H9 (cell line): ENCODE measurements at regions not wholly inside any gene's neighbourhood (a gene's known extent, or its start where the extent isn't known, plus 50 kb on each side); places are given as distances from the start of the nearest gene placed in this dataset.

ENCODE experiments used
- DNase-seq: peaks from one replicate; pipeline ENCODE4 v3.0.0-alpha.2; 2017
- H2AFZ ChIP-seq: one replicate; pipeline ENCODE4 v1.6.1; 2013; ENCODE audit warnings: mild to moderate bottlenecking, low read length, control low read depth, moderate library complexity
- H2AK5ac ChIP-seq: 2 replicates; pipeline ENCODE4 v1.6.1; 2013; ENCODE audit warnings: low read length, control low read depth, mixed read lengths; ENCODE audit not compliant: insufficient read length
- H2BK120ac ChIP-seq: one replicate; pipeline ENCODE4 v1.6.1; 2013; ENCODE audit warnings: low read depth, mild to moderate bottlenecking, low read length, control low read depth, inconsistent platforms; ENCODE audit not compliant: poor library complexity, severe bottlenecking
- H2BK12ac ChIP-seq: 2 replicates; pipeline ENCODE4 v1.6.1; 2013; ENCODE audit warnings: low read length, control low read depth, mixed read lengths, low read depth; ENCODE audit not compliant: insufficient read length
- H2BK15ac ChIP-seq: 2 replicates; pipeline ENCODE4 v1.6.1; 2013; ENCODE audit warnings: low read depth, low read length, control low read depth
- H2BK20ac ChIP-seq: one replicate; pipeline ENCODE4 v1.6.1; 2013; ENCODE audit warnings: low read depth, mild to moderate bottlenecking, low read length, control low read depth, inconsistent platforms; ENCODE audit not compliant: poor library complexity, severe bottlenecking
- H2BK5ac ChIP-seq: 2 replicates; pipeline ENCODE4 v1.6.1; 2013; ENCODE audit warnings: low read length, control low read depth, mixed read lengths; ENCODE audit not compliant: insufficient read length
- H3K14ac ChIP-seq: 2 replicates; pipeline ENCODE4 v1.6.1; 2013; ENCODE audit warnings: low read length, control low read depth; ENCODE audit not compliant: insufficient read depth
- H3K18ac ChIP-seq: 2 replicates; pipeline ENCODE4 v1.6.1; 2013; ENCODE audit warnings: low read depth, mild to moderate bottlenecking, mixed read lengths, low read length, control low read depth; ENCODE audit not compliant: insufficient read length
- H3K23ac ChIP-seq: 2 replicates; pipeline ENCODE4 v1.6.1; 2013; ENCODE audit warnings: low read length, control low read depth, mixed read lengths, low read depth; ENCODE audit not compliant: insufficient read length
- H3K23me2 ChIP-seq: 2 replicates; pipeline ENCODE4 v1.6.1; 2013; ENCODE audit warnings: low read depth, mild to moderate bottlenecking, mixed read lengths, low read length, control low read depth; ENCODE audit not compliant: insufficient read length, poor library complexity, severe bottlenecking
- H3K27ac ChIP-seq: 2 replicates; pipeline ENCODE4 v1.5.1; 2013; ENCODE audit warnings: low read length, control low read depth, mixed read lengths, low read depth; ENCODE audit not compliant: insufficient read length
- H3K27me3 ChIP-seq: 2 replicates; pipeline ENCODE4 v1.6.1; 2013; ENCODE audit warnings: low read length, control low read depth, inconsistent platforms; ENCODE audit not compliant: insufficient read depth
- H3K4ac ChIP-seq: 2 replicates; pipeline ENCODE4 v1.6.1; 2013; ENCODE audit warnings: low read depth, mild to moderate bottlenecking, control low read depth, inconsistent platforms, low read length, moderate library complexity
- H3K4me1 ChIP-seq: 2 replicates; pipeline ENCODE4 v1.6.1; 2013; ENCODE audit warnings: low read length, control low read depth, inconsistent platforms; ENCODE audit not compliant: insufficient read depth
- H3K4me2 ChIP-seq: 2 replicates; pipeline ENCODE4 v1.6.1; 2013; ENCODE audit warnings: low read length, control low read depth, mixed read lengths; ENCODE audit not compliant: insufficient read length, insufficient read depth
- H3K56ac ChIP-seq: 2 replicates; pipeline ENCODE4 v1.6.1; 2013; ENCODE audit warnings: low read depth, mild to moderate bottlenecking, mixed read lengths, low read length, control low read depth; ENCODE audit not compliant: insufficient read length
- H3K79me1 ChIP-seq: 2 replicates; pipeline ENCODE4 v1.6.1; 2013; ENCODE audit warnings: low read depth, mild to moderate bottlenecking, moderate library complexity, low read length, control low read depth, inconsistent platforms; ENCODE audit not compliant: insufficient read depth, poor library complexity, severe bottlenecking
- H3K79me2 ChIP-seq: 2 replicates; pipeline ENCODE4 v1.6.1; 2013; ENCODE audit warnings: low read length, control low read depth, inconsistent platforms; ENCODE audit not compliant: insufficient read depth
- H3K9ac ChIP-seq: 2 replicates; pipeline ENCODE4 v1.6.1; 2013; ENCODE audit warnings: low read length, control low read depth, mixed read lengths; ENCODE audit not compliant: insufficient read length; ENCODE audit errors: extremely low read depth
- H3K9me3 ChIP-seq: one replicate; pipeline ENCODE4 v1.6.1; 2013; ENCODE audit warnings: low read depth, low read length, inconsistent platforms; ENCODE audit not compliant: control insufficient read depth
- H3T11ph ChIP-seq: one replicate; pipeline ENCODE4 v1.6.1; 2013; ENCODE audit warnings: mild to moderate bottlenecking, low read length, control low read depth, inconsistent platforms
- H4K20me1 ChIP-seq: one replicate; pipeline ENCODE4 v1.6.1; 2013; ENCODE audit not compliant: control insufficient read depth, insufficient read length, insufficient read depth
- H4K5ac ChIP-seq: 2 replicates; pipeline ENCODE4 v1.6.1; 2013; ENCODE audit warnings: low read depth, mild to moderate bottlenecking, mixed read lengths, low read length, control low read depth; ENCODE audit not compliant: insufficient read length
- H4K8ac ChIP-seq: replicated peaks from 2 replicates; pipeline ENCODE4 v1.6.1; 2013; ENCODE audit warnings: low read length, control low read depth, mixed read lengths, low read depth; ENCODE audit not compliant: insufficient read length
- H4K91ac ChIP-seq: 2 replicates; pipeline ENCODE4 v1.6.1; 2013; ENCODE audit warnings: low read depth, mild to moderate bottlenecking, moderate library complexity, mixed read lengths, low read length, control low read depth; ENCODE audit not compliant: insufficient read length
- H3K27ac Mint-ChIP-seq, 3 experiments: 2 replicates in 2 of 3; 3 replicates in 1 of 3; pipeline ENCODE4 v1.8.0; 2020 to 2021; ENCODE audit warnings: mixed read lengths in 3 of 3, mild to moderate bottlenecking in 1 of 3, moderate library complexity in 1 of 3
- H3K27me3 Mint-ChIP-seq: 2 replicates; pipeline ENCODE4 v1.8.0; 2021; ENCODE audit warnings: low read depth, mild to moderate bottlenecking, moderate library complexity, mixed read lengths
- H3K36me3 Mint-ChIP-seq, 3 experiments: 2 replicates in 2 of 3; 3 replicates in 1 of 3; pipeline ENCODE4 v1.8.0; 2020 to 2021; ENCODE audit warnings: low read depth in 3 of 3, mixed read lengths in 3 of 3; ENCODE audit not compliant: insufficient read depth in 1 of 3
- H3K4me1 Mint-ChIP-seq, 2 experiments: 2 replicates each; pipeline ENCODE4 v1.8.0; 2020; ENCODE audit warnings: mixed read lengths in 2 of 2
- H3K4me3 Mint-ChIP-seq, 2 experiments: 2 replicates in 1 of 2; 3 replicates in 1 of 2; pipeline ENCODE4 v1.8.0; 2020 to 2021; ENCODE audit warnings: mild to moderate bottlenecking in 2 of 2, mixed read lengths in 2 of 2, moderate library complexity in 1 of 2
- H3K9me3 Mint-ChIP-seq, 2 experiments: 2 replicates in 1 of 2; 3 replicates in 1 of 2; pipeline ENCODE4 v1.8.0; 2020; ENCODE audit warnings: mild to moderate bottlenecking in 2 of 2, mixed read lengths in 2 of 2, moderate library complexity in 1 of 2
- CTCF ChIP-seq: fragments of 200-600 bp; sonication (generic); conservative IDR thresholded peaks from 3 replicates; pipeline ENCODE4 v1.8.0; 2021; ENCODE audit warnings: antibody characterized with exemption, mild to moderate bottlenecking
- WGBS: extraction: QIAGEN DNeasy Blood & Tissue Kit; methylation state at CpG from one replicate; pipeline ENCODE4 v1.1.7; 2013; ENCODE audit warnings: missing lambda C conversion rate, low lambda C conversion rate, mixed read lengths; ENCODE audit not compliant: insufficient read length; ENCODE audit errors: extremely low coverage; 5-methylcytosine and 5-hydroxymethylcytosine counted together

GRCh38 chr2:235155163-235155562, 203.3 kb downstream of the SH3BP4 start:
- TF ChIP-seq CTCF = no peak
- H3K4me1 ChIP-seq = 0 out of 2 replicates have a peak, but pooled peaks cover 5% of the 10 kb centered on the region
- H3K9me3 ChIP-seq = no peaks in the 10 kb centered on the region
- no peaks in the 10 kb centered on the region for H4K20me1 ChIP-seq
- no peak overlapping the region for H2BK15ac ChIP-seq
- no peak overlapping the region for H4K5ac ChIP-seq
- H2BK120ac ChIP-seq = no peak overlapping the region
- H3K23me2 ChIP-seq = no peaks in the 10 kb centered on the region
- no peak overlapping the region for H4K8ac ChIP-seq
- H3K4me3 Mint-ChIP-seq = no peak overlapping the region
- DNase-seq = no peak
- no peaks in the 10 kb centered on the region for H3K79me2 ChIP-seq
- no peak overlapping the region for H3K27ac ChIP-seq
- H2BK5ac ChIP-seq = no peak overlapping the region
- H3K4me1 Mint-ChIP-seq = peaks cover 26 to 32% of the 10 kb centered on the region in 2 experiments
- H3K79me1 ChIP-seq = no peaks in the 10 kb centered on the region
- H3T11ph ChIP-seq = no peak overlapping the region
- H4K91ac ChIP-seq = no peak overlapping the region
- no peak overlapping the region for H3K18ac ChIP-seq
- H3K4me2 ChIP-seq = no peak overlapping the region
- H3K9ac ChIP-seq = no peak overlapping the region
- H3K27ac Mint-ChIP-seq = no peak overlapping the region
- WGBS = no CpG with 5 or more reads among the region's 5 CpGs
- H3K4ac ChIP-seq = no peak overlapping the region
- H2BK20ac ChIP-seq = no peak overlapping the region
- no peak overlapping the region for H2AK5ac ChIP-seq
- H3K36me3 Mint-ChIP-seq = peaks cover 0 to 7% (median 0%) of the 10 kb centered on the region in 3 experiments; a peak in 3 of 7 replicates
- H2BK12ac ChIP-seq = no peak overlapping the region
- H2AFZ ChIP-seq = no peak overlapping the region
- H3K9me3 Mint-ChIP-seq = peaks cover 3 to 10% of the 10 kb centered on the region in 2 experiments; a peak in 3 of 5 replicates
- H3K56ac ChIP-seq = no peak overlapping the region
- no peak overlapping the region for H3K23ac ChIP-seq
- H3K27me3 Mint-ChIP-seq = peaks cover 64% of the 10 kb centered on the region
- 0 out of 2 replicates have a peak, but pooled peaks cover 1% of the 10 kb centered on the region for H3K27me3 ChIP-seq
- H3K14ac ChIP-seq = no peak overlapping the region
